ENCODE measurements at regions not wholly inside any gene's neighbourhood (a gene's known extent, or its start where the extent isn't known, plus 50 kb on each side); places are given as distances from the start of the nearest gene placed in this dataset.

GRCh38 chr6:169328112-169328801, 74.6 kb upstream of the THBS2 start:
- H3F3A ChIP-seq (ENCODE audit: low read length, unreplicated experiment): no peaks in the 10 kb centered on the region
- TF ChIP-seq EZH2phosphoT487 (IDR thresholded peaks at IDR 0.05; ENCODE audit: borderline replicate concordance, low read length) (no peak), EZH2 (IDR thresholded peaks at IDR 0.05; ENCODE audit: low read length, unreplicated experiment) (no peak), CTCF (conservative IDR thresholded peaks at IDR 0.05; ENCODE audit: low read depth, low read length) (no peak)
- H2AFZ ChIP-seq (ENCODE audit: low read length): no peak overlapping the region
- no peaks in the 10 kb centered on the region for H3K9me3 ChIP-seq (ENCODE audit: low read length)
- H3K36me3 ChIP-seq (ENCODE audit: low read depth, low read length): no peaks in the 10 kb centered on the region
- no peak overlapping the region for H3K9ac ChIP-seq (ENCODE audit: low read length)
- CTCF ChIA-PET: no interaction called here
- no peak overlapping the region for H3K4me3 ChIP-seq (ENCODE audit: low read length)
- ATAC-seq (no peak), DNase-seq (no peak)
- no peak overlapping the region for H3K27ac ChIP-seq (ENCODE audit: low read length)
- POLR2A ChIA-PET (ENCODE audit: unreplicated experiment): no interaction called here
- no peaks in the 10 kb centered on the region for H4K20me1 ChIP-seq (ENCODE audit: low read length)
- BruUV-seq (replicated peaks): no TSS peak
- no peaks in the 10 kb centered on the region for H3K4me1 ChIP-seq (ENCODE audit: insufficient read depth, low read length)
- no peaks in the 10 kb centered on the region for H3K27me3 ChIP-seq (ENCODE audit: low read length)
- no peaks in the 10 kb centered on the region for H3K9me2 ChIP-seq (replicated peaks; ENCODE audit: low read length)
- H3K79me2 ChIP-seq (ENCODE audit: low read length): no peaks in the 10 kb centered on the region
- H3K4me2 ChIP-seq (ENCODE audit: low read length): no peak overlapping the region
- intact Hi-C loops (cut with micrococcal nuclease): no loop called here

GRCh38 chr6:169326067-169326799, 72.6 kb upstream of the THBS2 start:
- ChIA-PET CTCF (no interaction called here), POLR2A (ENCODE audit: unreplicated experiment) (no interaction called here)
- no peak for ATAC-seq
- no peaks in the 10 kb centered on the region for H3K27me3 ChIP-seq (ENCODE audit: low read length)
- H3F3A ChIP-seq (ENCODE audit: low read length, unreplicated experiment): no peaks in the 10 kb centered on the region
- no peak overlapping the region for H3K27ac ChIP-seq (ENCODE audit: low read length)
- H3K4me2 ChIP-seq (ENCODE audit: low read length): no peak overlapping the region
- H3K9ac ChIP-seq (ENCODE audit: low read length): no peak overlapping the region
- H4K20me1 ChIP-seq (ENCODE audit: low read length): no peaks in the 10 kb centered on the region
- no peak for TF ChIP-seq EZH2 (IDR thresholded peaks at IDR 0.05; ENCODE audit: low read length, unreplicated experiment)
- peak; percentile 43 for TF ChIP-seq CTCF (conservative IDR thresholded peaks at IDR 0.05; ENCODE audit: low read depth, low read length)
- H3K4me1 ChIP-seq (ENCODE audit: insufficient read depth, low read length): no peaks in the 10 kb centered on the region
- BruUV-seq (replicated peaks): no TSS peak
- H3K9me2 ChIP-seq (replicated peaks; ENCODE audit: low read length): no peaks in the 10 kb centered on the region
- intact Hi-C loops (cut with micrococcal nuclease): no loop called here
- no peaks in the 10 kb centered on the region for H3K79me2 ChIP-seq (ENCODE audit: low read length)
- H3K9me3 ChIP-seq (ENCODE audit: low read length): no peaks in the 10 kb centered on the region
- no peak overlapping the region for H3K4me3 ChIP-seq (ENCODE audit: low read length)
- no peaks in the 10 kb centered on the region for H3K36me3 ChIP-seq (ENCODE audit: low read depth, low read length)
- peak; percentile 45 for DNase-seq
- no peak overlapping the region for H2AFZ ChIP-seq (ENCODE audit: low read length)

Measured in PC-3 (cell line).